GM19468 (cell line): ENCODE measurements at regions not wholly inside any gene's neighbourhood (a gene's known extent, or its start where the extent isn't known, plus 50 kb on each side); places are given as distances from the start of the nearest gene placed in this dataset.
"Not testable (repeated sequence)": the region's sequence is repeated elsewhere in the genome, so short reads cannot be mapped to it uniquely, and the experiment has no call there.

Source experiments
- ATAC-seq: cut with Tn5 transposase; IDR thresholded peaks from one replicate; pipeline ENCODE4 v1.9.1; 2021; ENCODE audit warnings: mild to moderate bottlenecking, moderate library complexity, moderate number of reproducible peaks; ENCODE audit not compliant: unreplicated experiment; ENCODE audit errors: extremely low read depth

DNA sequence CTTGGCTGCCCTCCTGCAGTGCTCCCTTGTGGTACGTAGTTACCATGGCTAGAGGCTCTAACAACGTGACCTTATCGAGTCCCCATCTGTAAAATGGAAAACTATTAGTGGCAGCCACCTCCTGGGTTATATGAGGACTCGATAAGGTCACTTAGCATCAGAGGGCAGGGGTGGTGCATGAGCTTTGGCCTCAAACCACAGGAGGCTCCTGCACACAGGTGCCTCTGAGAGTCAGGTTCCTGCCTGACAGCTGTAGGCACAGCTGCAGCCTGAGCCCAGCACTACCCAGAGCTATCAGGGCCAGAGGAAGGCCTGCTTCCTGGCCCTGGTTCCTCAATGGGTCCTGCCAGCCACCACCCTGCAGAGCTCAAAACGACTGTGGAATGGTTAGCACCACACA lies 57.2 kb upstream of the SEC14L1 start:
- ATAC-seq: no peak

DNA sequence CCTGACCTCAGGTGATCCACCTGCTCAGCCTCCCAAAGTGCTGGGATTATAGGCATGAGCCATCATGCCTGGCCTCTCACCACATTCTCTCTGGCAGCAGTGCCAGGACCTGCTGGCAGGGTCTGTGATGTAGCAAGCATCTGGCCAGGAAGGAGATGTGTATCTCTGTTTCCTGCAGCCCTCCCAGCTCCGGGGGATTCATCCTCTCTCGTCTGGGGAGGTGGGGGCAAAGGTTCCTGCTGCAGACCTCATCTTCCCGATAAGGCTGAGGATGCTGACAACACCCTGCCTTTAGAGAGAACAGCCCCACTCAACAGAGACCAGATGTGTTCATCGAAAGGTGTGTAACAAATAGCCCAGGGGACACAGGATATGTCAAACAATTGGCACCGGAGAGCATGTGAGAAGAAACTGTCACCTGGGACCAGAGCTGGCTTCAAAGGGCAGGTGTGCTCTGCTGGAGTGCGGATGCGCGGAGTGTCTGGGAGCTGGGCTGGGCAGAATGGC lies 54.8 kb upstream of the SEC14L1 start:
- ATAC-seq: no peak

DNA sequence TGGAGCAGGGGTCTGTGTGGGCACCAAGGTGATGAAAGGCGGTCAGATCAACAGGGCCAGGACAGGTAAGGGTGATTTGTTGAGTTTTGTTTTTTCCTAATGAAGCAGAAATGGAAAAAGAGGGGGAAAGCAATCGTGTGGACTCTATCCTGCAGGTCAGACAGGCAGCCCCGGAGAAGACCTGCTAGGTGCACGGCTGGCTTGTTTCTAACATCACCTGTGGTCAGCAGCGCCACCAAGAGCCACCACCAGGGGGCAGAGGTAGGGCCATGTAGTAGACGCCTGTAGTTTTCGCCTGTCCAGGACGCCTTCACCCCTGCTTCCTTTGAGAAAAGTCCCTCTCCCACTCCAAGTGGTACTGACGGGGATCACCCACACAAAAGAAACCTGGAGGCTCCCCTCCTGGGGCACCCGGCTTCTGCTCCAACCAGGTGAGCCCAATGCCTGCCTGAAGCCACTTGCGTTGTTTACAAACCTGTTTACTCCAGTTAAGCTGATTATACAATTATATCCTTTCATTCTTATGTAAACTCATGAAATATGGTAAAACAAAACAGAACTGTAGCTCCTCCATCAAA lies 54.2 kb upstream of the SEC14L1 start:
- no peak for ATAC-seq

- ATAC-seq: no peak
These were observed 52.9 kb upstream of the SEC14L1 start for GRCh38 chr17:77087650-77088454.

GRCh38 chr17:77088455-77089123 lies 52.2 kb upstream of the SEC14L1 start:
- peak; percentile 62 for ATAC-seq

GRCh38 chr17:77089124-77089490 lies 51.7 kb upstream of the SEC14L1 start:
- no peak for ATAC-seq

GRCh38 chr17:77089949-77090348 lies 50.8 kb upstream of the SEC14L1 start:
- not testable (repeated sequence) for ATAC-seq

- ATAC-seq: no peak
These were observed 50.3 kb upstream of the SEC14L1 start for GRCh38 chr17:77090476-77090875.
